ENCODE measurements at regions not wholly inside any gene's neighbourhood (a gene's known extent, or its start where the extent isn't known, plus 50 kb on each side); places are given as distances from the start of the nearest gene placed in this dataset.

- no peaks in the 10 kb centered on the region for H3K9me3 ChIP-seq (ENCODE audit: severe bottlenecking)
- DNase-seq, result no peak
- H3K27me3 ChIP-seq (ENCODE audit: insufficient read depth, low read depth, severe bottlenecking), result no peaks in the 10 kb centered on the region
- H3K36me3 ChIP-seq, result no peaks in the 10 kb centered on the region
- TF ChIP-seq CTCF (IDR thresholded peaks at IDR 0.05; ENCODE audit: low read depth, low read length), result no peak
- no peak overlapping the region for H3K27ac ChIP-seq
- no peak overlapping the region for H3K4me3 ChIP-seq (ENCODE audit: low read depth, low read length)
Observed at GRCh38 chr10:83374741-83375140, 764.6 kb upstream of the GHITM start.

GRCh38 chr10:83375274-83375673 is 764.0 kb upstream of the GHITM start:
- no peak for TF ChIP-seq CTCF (IDR thresholded peaks at IDR 0.05; ENCODE audit: low read depth, low read length)
- Histone ChIP-seq H3K27ac (no peak overlapping the region), H3K36me3 (no peaks in the 10 kb centered on the region), H3K27me3 (ENCODE audit: insufficient read depth, low read depth, severe bottlenecking) (no peaks in the 10 kb centered on the region), H3K4me3 (ENCODE audit: low read depth, low read length) (no peak overlapping the region), H3K9me3 (ENCODE audit: severe bottlenecking) (no peaks in the 10 kb centered on the region)
- no peak for DNase-seq

- no peaks in the 10 kb centered on the region for H3K27me3 ChIP-seq (ENCODE audit: insufficient read depth, low read depth, severe bottlenecking)
- no peak for DNase-seq
- TF ChIP-seq CTCF (IDR thresholded peaks at IDR 0.05; ENCODE audit: low read depth, low read length), result no peak
- H3K9me3 ChIP-seq (ENCODE audit: severe bottlenecking), result no peaks in the 10 kb centered on the region
- no peak overlapping the region for H3K27ac ChIP-seq
- H3K4me3 ChIP-seq (ENCODE audit: low read depth, low read length), result no peak overlapping the region
- no peaks in the 10 kb centered on the region for H3K36me3 ChIP-seq
Observed at GRCh38 chr10:83397806-83398205, 741.5 kb upstream of the GHITM start.

GRCh38 chr10:83410570-83410969 is 728.7 kb upstream of the GHITM start:
- no peak for TF ChIP-seq CTCF (IDR thresholded peaks at IDR 0.05; ENCODE audit: low read depth, low read length)
- no peak for DNase-seq
- Histone ChIP-seq H3K36me3 (no peaks in the 10 kb centered on the region), H3K9me3 (ENCODE audit: severe bottlenecking) (no peaks in the 10 kb centered on the region), H3K27ac (no peak overlapping the region), H3K27me3 (ENCODE audit: insufficient read depth, low read depth, severe bottlenecking) (no peaks in the 10 kb centered on the region), H3K4me3 (ENCODE audit: low read depth, low read length) (no peak overlapping the region)

- Histone ChIP-seq H3K27me3 (ENCODE audit: insufficient read depth, low read depth, severe bottlenecking) (no peaks in the 10 kb centered on the region), H3K4me3 (ENCODE audit: low read depth, low read length) (no peak overlapping the region), H3K36me3 (no peaks in the 10 kb centered on the region), H3K27ac (no peak overlapping the region), H3K9me3 (ENCODE audit: severe bottlenecking) (no peaks in the 10 kb centered on the region)
- peak; percentile 20; the same call in 1 of the 2 replicates for TF ChIP-seq CTCF (IDR thresholded peaks at IDR 0.05; ENCODE audit: low read depth, low read length)
- DNase-seq, result peak; percentile 21
Observed at GRCh38 chr10:83425306-83425705, 714.0 kb upstream of the GHITM start.

GRCh38 chr10:83427101-83427500 is 712.2 kb upstream of the GHITM start:
- H3K9me3 ChIP-seq (ENCODE audit: severe bottlenecking), result no peaks in the 10 kb centered on the region

More at GRCh38 chr10:83427101-83427500, 712.2 kb upstream of the GHITM start:
- H3K27me3 ChIP-seq (ENCODE audit: insufficient read depth, low read depth, severe bottlenecking), result no peaks in the 10 kb centered on the region
- H3K36me3 ChIP-seq, result no peaks in the 10 kb centered on the region
- no peak for DNase-seq
- no peak for TF ChIP-seq CTCF (IDR thresholded peaks at IDR 0.05; ENCODE audit: low read depth, low read length)
- H3K4me3 ChIP-seq (ENCODE audit: low read depth, low read length), result no peak overlapping the region
- H3K27ac ChIP-seq, result no peak overlapping the region
